Germinal center (tissue), 1 donor: ENCODE measurements at regions not wholly inside any gene's neighbourhood (a gene's known extent, or its start where the extent isn't known, plus 50 kb on each side); places are given as distances from the start of the nearest gene placed in this dataset.

Source experiments
- DNase-seq: peaks from one replicate; pipeline ENCODE4 v3.0.0; 2012; ENCODE audit warnings: mixed read lengths, low spot score

GRCh38 chr1:5379176-5379759 is 613.0 kb downstream of the NPHP4 start:
- DNase-seq, result no peak

GRCh38 chr1:5376538-5377247 is 615.5 kb downstream of the NPHP4 start:
- no peak for DNase-seq

- DNase-seq, result no peak
Observed at GRCh38 chr1:5375481-5375880, 616.7 kb downstream of the NPHP4 start.

DNA sequence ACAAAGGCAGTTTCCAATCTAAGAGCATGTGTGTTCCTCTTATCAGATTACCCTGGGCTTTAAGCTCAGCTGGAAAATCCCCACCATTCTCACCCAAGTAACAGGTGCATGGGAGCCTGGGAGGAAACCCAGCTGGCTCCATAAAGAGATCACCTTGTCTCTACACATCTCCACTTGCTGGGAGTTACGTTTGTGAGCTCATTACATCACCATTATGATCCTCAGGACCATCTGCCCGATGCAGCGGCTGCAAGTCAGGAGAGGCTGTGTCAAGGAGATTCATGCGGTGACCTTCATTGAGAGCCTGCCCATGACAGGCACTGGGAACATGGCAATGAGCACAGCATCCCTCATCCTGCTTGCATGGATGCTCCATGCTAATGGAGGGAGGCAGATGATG is 618.0 kb downstream of the NPHP4 start:
- no peak for DNase-seq

DNA sequence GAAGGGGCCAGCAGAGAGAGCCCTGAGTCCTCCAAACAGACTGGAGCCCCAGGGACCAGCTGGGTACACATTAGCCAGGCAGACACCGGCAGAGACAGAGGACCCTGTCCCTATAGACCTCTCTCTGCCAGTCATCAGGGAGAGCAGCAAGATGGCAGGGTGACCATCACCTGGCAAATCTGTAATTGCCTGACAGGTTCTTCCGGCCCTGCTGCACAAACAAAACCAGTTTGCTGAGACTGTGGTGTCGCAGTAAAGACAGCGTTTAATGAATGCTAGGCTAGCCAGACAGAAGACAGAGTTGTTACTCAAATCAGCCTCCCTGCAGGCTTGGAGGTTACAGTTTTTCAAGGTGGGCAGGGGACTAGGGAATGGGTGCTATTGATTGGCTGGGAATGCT is 618.9 kb downstream of the NPHP4 start:
- no peak for DNase-seq

DNA sequence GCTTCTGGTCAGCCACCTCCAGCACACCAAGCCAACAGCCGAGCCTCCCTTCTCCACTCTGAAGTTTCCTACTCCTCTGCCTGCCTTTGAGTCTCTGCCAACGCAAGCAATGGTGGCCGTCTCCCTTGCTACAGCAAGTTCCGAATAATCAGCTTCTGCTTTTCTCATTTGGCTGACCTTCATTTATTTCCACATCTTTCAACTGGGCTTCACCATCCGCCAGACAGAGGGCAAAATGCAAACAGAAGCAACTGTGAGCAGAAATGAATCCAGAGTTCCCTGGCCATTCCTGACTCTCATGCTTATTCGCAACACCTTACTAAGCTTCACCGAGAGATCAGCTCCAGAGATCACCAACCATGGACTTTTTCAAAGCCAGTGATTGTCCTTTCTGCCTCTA is 621.0 kb downstream of the NPHP4 start:
- DNase-seq, result no peak

DNA sequence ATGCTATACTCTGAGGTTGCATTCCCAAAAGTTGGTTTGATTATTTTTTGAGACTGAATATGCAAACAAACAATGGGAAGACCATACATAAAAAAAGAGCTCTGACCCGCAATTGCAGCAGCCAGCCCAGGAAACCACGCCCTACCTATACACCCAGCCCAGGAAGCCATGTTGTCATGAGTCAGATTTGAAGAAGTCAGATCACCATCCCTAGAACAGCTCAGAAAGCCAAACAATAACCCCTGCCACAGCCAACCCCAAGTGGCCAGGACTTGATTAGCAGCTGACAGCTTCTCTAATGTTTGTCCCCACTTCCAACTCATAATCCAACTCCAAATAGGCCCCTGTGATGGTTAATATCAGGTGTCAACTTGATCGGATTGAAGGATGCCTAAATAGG is 621.9 kb downstream of the NPHP4 start:
- DNase-seq, result no peak

DNA sequence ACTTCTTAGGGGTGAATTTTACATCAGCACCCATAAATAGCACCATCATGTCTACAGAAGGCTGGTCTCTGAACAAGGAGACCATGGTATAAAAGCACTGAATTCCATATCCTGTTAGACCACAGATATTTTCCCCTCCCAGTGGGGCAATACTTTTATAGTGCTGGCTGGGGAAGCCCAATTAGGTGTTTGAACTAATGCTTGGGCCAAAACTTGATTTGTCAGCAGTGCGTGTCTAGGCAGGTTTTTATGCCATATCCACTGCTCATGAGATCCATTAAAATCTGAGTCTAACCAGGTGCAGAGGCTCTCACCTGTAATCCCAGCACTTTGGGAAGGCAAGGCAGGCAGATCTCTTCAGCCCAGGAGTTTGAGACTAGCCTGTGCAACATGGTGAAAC is 623.0 kb downstream of the NPHP4 start:
- no peak for DNase-seq

DNA sequence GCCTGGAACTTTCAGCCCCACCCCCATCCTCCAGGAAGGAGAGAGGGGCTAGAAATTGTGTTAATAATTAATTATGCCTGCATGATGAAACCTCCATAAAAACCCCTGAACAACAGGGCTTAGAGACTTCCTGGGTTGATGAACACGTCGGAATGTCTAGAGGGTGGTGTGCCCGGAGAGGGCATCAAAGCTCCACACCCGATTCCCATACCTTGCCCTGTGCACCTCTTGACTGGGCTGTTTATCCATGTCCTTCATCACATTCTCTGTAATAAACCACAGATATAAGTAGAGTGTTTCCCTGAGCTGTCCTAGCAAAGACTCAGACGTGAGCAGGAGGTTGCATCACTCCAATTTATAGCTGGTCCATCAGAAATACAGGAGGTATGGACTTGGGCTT is 624.0 kb downstream of the NPHP4 start:
- DNase-seq, result no peak

- no peak for DNase-seq
Observed at GRCh38 chr1:5367306-5367705, 624.9 kb downstream of the NPHP4 start.

- DNase-seq, result no peak
Observed at GRCh38 chr1:5365751-5366150, 626.5 kb downstream of the NPHP4 start.

DNA sequence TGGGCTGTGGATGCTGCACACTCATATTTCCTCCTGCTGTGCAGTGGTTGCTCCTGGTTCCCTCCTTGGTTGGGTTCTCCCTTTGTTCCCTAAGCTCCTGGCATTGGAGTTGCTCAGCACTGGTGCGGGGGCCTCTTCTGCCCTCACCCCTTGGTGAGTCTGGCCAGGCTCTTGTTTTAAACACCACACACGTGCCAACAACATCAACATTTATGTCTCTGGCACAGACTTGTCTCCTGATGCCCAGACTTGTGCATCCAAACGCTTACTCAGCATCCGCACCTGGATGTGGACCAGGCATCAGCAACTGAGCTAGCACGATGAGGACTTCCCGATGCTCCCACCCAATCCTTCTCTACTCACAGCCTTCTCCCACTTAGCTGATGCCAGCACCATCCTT is 627.6 kb downstream of the NPHP4 start:
- DNase-seq, result no peak

GRCh38 chr1:5354681-5355080 is 637.5 kb downstream of the NPHP4 start:
- DNase-seq, result no peak

GRCh38 chr1:5351366-5351765 is 640.9 kb downstream of the NPHP4 start:
- DNase-seq, result no peak

DNA sequence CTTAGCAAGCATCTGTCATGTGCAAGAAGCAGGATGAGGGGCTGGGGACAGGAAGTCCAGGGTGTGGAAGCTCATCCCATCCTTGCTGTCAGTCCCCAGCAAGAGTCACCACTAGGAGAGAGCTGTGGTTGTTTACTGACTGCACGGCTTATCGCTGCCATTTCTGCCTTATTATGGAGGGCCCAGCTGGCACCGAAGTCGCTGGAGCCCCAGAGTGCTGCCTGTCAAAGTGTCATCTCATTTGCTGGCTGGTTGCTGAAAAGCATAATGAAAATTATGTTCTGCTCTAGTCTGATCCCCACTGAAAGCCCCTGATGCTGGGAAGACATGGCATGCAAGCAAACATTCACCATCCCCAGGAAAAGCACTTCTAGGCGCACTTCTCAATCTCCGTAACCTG is 642.7 kb downstream of the NPHP4 start:
- DNase-seq, result no peak

- no peak for DNase-seq
Observed at GRCh38 chr1:5348732-5349465, 643.3 kb downstream of the NPHP4 start.

DNA sequence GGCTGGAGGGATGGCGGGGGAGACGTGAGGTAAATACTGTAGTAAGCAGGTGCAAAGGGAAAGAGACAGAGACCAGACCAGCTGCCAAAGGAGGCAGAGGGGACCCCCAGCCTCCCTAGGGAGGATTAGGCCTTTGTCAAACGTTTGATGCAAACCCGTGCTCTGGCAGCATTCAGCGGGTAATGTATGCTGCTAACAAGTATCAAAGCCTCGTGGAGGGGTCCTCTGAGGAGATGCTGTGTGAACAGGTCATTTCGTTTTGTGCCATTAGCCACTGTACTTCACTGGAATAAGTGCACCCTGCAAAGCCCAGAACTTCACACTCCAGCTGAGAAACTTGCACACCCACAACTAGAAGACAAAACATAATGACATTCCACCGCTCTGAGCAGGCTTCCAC is 644.5 kb downstream of the NPHP4 start:
- DNase-seq, result no peak

DNA sequence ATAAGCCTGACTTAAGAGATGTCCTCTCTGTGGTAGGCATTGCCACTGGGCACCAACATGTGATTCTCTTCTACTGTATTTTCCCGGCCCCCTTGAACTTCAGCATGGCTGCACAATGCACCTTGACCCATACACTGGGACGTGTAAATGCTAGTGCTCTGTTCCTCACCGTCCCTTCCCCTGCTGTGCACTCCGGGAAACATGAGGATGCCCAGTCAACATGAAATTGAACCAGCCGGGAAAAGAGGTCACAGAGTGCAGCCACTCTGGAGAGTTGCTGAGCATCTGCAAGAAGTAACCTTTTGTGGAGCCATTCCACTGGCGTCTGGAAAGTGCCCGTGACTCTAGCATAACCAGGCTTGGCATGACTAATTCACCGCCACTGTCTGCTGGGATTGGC is 646.7 kb downstream of the NPHP4 start:
- DNase-seq, result no peak

- DNase-seq, result no peak
Observed at GRCh38 chr1:5343256-5344020, 648.8 kb downstream of the NPHP4 start.

GRCh38 chr1:5342830-5343229 is 649.4 kb downstream of the NPHP4 start:
- no peak for DNase-seq

DNA sequence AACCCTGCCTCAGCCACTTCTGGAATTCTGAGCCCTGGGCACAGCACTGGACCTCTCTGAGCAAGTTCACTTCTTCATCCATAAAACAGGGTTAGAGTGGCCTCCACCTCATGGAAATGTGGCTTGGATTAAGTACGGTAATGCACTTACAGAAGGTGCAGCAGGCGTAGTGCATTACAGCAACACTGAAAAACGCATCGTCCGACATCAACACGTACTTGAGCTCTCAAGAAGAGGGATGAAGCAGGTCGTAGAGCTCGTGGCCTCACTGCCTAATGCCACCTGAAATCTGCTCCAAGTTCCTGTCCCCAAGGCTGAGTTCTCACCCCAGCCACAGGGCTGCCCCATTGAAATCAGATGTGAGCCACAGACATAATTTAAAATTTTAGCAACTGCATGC is 650.1 kb downstream of the NPHP4 start:
- DNase-seq, result no peak

GRCh38 chr1:5341471-5341870 is 650.8 kb downstream of the NPHP4 start:
- no peak for DNase-seq
